ENCODE measurements at regions not wholly inside any gene's neighbourhood (a gene's known extent, or its start where the extent isn't known, plus 50 kb on each side); places are given as distances from the start of the nearest gene placed in this dataset.

DNA sequence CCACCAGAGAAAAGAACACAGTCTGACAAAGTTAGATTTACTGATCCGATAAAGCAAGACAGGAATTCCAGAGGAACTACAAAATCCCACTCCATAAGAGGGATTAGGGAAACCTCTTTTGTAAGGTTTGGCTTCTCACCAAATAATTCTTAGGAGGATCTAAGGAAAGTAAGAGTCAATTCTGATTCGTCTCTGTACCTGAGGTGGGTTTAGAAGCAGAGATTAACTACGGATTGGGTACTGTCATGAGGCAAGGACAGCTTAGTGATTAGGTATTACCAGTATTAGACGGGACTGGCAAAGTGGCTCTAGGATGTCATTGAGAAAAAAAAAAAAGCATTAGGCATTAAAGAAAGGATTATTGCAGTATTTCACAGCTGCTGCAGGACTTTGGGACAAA, 371.7 kb upstream of the BRINP3 start:
- TF ChIP-seq, protein P1, sequence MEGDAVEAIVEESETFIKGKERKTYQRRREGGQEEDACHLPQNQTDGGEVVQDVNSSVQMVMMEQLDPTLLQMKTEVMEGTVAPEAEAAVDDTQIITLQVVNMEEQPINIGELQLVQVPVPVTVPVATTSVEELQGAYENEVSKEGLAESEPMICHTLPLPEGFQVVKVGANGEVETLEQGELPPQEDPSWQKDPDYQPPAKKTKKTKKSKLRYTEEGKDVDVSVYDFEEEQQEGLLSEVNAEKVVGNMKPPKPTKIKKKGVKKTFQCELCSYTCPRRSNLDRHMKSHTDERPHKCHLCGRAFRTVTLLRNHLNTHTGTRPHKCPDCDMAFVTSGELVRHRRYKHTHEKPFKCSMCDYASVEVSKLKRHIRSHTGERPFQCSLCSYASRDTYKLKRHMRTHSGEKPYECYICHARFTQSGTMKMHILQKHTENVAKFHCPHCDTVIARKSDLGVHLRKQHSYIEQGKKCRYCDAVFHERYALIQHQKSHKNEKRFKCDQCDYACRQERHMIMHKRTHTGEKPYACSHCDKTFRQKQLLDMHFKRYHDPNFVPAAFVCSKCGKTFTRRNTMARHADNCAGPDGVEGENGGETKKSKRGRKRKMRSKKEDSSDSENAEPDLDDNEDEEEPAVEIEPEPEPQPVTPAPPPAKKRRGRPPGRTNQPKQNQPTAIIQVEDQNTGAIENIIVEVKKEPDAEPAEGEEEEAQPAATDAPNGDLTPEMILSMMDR (IDR thresholded peaks at IDR 0.05): no peak
- TF ChIP-seq EZH2 (IDR thresholded peaks at IDR 0.05): no peak
- TF ChIP-seq EZH2phosphoT487 (IDR thresholded peaks at IDR 0.05): no peak
